Activated T-cell treated with anti-CD3 and anti-CD28 coated beads for 1 hour (primary cell): ENCODE measurements at regions not wholly inside any gene's neighbourhood (a gene's known extent, or its start where the extent isn't known, plus 50 kb on each side); places are given as distances from the start of the nearest gene placed in this dataset.
"Not testable (repeated sequence)": the region's sequence is repeated elsewhere in the genome, so short reads cannot be mapped to it uniquely, and the experiment has no call there.

ENCODE experiments used
- DNase-seq: peaks from one replicate; pipeline ENCODE4 v3.0.0-alpha.2; 2020; ENCODE audit warnings: low read depth

DNA sequence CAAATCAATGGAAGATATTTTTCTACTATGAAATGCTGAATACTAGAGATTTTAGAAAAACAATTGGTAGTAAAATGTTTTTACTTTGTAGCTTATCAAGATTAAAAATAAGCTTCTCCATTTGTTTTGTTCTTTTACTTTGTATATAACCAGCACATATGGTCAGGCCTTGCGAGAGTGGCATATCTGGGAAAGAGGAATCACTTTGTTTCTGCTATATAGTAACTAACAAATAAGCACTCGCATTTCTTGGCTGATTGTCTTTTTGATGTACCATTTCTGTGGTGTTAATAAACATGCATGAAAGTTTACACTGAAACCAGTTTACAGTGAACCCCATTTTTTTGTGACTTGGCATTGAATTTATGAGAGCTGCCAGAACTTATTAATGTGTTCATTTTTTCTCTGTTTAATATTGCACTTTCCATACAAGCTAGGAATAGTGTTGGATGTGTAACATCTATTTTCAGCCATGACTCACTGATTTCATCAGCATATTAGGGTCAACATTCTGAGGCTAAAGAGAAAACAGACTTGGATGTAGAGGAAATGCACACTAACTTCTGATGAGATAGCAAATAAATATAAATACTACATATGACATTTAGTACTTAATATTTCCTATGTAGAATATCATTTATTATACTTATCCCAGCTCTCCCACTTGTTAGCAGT is 635.5 kb downstream of the KCNH5 start:
- DNase-seq = no peak

DNA sequence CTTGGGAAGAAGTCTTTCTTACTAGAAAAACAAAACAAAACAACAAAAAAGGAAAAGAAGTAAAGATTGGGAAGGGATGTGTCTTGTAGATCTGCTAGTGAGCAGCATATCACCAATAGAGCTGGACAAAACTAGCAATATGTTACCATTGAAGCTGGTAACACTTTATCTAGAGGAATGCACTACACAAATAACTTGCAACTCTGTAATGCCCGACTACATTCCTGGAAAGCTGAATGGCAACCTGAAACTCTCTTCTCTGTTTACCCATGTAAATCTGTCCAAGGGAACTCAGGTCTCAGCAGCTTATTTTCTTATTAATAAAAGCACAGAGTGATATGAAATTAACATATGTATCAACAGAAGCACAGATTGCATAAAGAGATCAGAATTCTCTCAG is 624.4 kb downstream of the KCNH5 start:
- no peak for DNase-seq

DNA sequence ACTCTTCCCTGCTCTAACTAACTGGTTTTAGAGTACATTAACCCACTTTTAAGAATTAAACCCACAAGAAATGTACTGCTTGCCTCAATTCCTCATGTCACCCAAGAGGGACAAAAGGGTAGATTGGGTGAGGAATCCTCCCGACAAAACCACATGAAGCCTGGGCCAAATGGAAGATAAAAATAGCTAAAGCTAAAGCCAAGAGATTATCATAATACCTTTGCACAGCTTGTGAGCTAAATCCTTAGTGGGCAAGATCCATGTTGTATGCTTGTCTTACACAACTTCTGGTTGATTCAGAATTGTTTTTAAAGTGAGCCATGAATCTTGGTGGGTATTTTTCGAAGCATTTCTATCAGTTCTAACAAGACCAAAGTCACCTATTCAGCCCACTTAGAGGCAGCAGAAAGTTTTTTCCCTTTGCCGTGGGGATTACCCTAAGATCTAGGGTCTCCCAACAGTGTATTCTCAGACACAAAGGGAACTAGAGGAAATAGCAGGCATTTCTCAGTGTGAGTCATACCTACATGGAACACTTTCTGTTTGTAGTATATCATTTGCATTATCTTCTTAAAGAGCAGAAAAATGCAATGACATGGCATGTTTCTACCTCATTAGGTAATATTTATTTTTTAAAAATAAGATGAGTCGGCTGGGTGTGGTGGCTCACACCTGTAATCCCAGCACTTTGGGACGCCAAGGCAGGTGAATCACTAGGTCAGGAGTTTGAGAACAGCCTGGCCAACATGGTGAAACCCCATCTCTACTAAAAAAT is 616.6 kb downstream of the KCNH5 start:
- DNase-seq = no peak

DNA sequence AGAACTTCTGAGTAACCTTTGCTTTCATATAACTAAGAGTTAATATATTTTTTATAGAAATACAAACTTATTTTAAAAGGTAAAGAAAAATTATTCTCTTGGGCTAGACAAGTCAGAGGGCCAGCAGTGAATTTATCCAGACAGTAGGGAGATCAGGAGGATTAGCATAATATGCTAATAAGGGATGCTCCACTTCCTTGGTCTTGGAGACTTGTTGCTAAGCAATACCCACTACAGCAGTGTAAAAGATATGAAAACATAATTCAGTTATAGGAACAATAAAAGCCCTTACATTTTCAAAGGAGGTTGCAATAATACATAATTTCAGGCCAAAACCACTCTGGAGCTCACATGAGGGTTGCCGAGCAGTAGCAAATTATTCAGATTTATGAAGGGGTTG is 615.6 kb downstream of the KCNH5 start:
- no peak for DNase-seq

DNA sequence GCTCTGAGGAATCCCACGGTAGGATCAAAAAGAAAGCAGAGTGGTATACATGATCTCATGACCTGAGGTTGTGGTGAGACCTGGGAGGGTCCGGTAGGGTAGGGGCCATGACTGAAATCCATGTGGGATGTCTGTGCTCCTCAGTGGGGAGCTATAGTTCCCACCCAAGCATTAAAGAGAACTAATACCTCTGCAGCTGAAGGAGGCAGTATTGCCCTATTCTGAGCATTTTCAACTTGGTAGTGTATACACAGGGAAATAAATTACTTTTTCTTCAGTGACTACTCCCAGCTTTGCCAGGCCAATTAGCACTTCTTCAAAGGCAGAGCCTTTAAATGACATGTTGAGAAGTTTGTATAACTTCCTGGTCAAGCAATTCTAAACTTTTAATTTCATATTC is 613.8 kb downstream of the KCNH5 start:
- DNase-seq = no peak

DNA sequence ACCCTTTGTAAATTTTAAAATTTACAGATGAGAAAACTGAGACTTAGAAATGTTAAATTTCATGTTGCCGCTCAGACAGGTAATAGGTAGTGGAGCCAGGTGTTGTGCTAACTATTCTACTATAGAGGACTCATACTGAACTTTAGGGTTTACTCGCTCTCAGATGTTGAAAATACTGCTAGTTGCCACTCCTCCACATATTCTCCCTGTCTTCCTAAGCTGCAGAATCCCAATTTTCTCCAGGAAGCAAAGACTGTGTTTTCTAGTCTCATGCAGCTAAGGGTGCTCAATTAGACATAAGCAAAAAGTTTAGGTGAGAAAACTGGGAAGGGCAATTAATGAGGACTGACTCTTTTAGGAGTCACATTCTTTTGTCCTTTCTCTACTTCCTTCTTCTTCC is 612.3 kb downstream of the KCNH5 start:
- DNase-seq = no peak

DNA sequence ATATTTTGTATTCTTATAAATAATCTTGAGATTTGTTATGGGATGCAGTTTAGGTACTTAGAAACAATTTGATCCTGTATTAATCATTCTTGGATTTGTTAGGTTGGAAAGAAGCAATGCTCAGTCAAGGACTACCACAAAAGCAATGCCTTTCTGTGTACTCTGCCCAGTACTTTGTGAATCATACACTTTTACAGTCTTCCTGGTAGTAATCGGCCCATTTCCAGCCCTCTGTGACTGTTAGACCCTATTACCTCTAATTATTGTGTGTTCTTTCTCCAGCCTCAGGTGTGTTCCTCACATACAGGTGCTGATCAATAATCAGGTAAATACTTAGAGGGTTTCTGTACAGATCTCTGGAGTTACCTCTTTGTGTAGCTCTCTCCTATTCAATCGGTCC is 609.0 kb downstream of the KCNH5 start:
- no peak for DNase-seq

DNA sequence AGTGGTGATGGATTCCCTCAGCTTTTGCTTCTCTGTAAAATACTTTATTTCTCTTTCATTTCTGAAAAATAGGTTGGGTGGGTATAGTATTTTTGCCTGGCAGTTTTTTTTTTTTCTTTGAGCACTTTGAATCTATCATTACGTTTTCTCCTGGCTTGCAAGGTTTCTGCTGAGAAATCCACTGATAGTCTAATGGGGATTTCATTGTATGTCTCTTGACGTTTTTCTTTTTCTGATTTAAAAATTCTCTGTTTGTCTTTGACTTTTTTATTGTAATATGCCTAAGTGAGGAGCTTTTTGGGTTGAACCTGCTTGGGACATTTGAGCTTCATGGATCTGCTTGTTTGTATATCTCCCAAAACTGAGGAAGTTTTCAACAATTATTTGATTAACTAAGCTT is 606.0 kb downstream of the KCNH5 start:
- DNase-seq = no peak

DNA sequence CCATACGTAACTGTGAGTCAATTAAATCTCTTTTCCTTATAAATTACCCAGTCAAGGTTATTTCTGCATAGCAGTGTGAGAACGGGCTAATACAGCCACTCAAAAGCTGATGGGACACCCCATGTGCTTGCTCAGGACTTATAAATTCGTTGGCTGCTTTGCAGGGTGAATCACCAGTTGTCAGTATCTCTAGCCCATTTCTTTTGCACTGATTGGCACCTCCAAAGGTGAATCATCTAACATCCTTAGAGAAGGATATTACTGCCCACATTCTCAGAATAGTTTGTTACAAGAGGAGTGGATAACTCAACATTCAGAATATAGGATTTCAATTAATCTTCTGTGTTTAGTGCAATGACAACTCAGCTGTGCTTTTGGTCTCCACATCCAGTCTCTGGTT is 601.5 kb downstream of the KCNH5 start:
- DNase-seq = no peak

DNA sequence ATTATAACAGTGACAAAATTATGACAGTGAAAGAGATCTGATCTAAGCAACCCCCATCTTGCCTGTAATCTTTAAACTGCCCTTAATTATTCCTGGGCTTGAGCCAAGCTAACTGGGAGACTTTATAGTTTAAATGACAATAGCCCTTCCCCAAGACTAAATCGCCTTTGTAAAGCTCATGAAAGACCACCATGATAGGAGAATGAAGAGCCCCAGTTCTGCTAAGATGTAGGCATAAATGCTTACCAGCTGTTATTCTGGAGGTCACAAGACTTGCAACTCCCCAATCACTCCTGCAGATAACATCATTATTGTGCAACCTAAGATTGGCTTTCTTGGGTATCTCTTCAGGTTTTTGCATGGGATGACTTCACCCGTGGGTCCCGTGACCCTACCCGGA is 599.7 kb downstream of the KCNH5 start:
- no peak for DNase-seq

DNA sequence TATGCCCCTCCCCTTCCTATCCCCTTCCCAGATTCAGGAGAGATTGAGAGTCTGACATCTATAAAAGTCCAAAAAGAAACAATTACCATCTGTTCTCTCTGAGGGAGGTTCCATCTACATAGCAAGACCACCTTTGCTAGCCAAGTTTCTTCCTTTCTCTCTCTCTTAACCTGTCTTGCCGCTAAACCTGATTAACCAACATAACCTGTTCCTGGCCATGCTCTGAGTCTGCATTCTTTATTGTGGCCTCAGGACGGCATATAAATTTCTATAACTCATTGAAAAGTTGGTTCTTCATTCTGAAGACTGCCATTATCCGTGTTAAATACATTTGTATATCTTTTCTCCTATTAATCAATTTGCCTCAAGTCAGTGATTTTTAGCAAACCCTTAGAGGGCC is 594.0 kb downstream of the KCNH5 start:
- DNase-seq = no peak

DNA sequence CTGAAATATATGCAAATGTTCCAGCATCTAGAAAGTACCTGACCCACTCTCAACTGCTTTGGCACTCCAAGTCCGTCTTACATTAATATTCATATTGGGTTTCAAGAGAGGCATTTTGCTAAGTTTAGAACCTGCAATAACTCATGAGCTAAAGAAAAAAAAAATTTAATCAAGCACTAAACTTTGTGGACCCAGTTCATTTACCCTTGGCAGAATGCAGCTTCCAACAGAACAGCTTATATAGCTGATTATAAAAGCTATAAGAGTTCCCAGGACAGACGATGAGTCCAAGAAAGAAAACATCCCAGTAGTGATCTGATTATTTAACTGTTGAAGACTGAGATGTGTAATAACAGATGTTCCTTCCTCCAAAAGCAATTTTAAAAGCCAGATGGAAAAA is 592.0 kb downstream of the KCNH5 start:
- DNase-seq = no peak

DNA sequence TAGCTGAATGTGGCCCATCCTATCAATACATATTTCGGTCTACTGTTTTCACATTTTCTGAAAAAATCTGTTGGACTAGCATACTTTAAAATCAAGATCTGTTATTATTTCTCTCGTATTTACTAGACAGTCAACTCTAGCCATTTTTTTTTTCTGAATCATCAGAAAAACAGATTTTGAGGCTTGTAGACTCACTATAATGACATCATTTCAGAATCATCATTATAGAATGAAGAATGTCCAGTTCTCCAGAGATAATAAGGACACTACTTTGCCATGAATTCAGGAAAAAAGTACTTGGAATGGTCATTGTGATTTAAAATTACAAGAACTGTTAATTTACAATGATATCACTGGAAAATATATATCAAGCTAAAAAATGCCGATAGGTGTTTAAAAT is 589.8 kb downstream of the KCNH5 start:
- DNase-seq = no peak

DNA sequence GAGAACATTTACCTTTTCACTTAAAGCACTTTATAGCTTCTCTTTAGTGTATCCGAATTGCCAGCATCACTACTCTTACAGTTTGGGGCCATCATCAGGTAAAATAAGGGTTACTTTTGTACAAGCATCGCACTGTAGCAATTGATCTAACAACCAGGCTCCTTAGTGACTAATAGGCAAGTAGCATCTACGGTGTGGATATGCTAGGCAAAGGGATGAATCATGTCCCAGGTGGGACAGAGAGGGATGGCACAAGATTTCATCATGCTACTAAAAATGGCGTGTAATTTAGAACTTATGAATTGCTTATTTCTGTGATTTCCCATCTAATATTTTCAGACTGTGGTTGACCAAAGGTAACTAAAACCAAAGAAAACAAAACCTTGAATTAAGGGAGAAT is 582.3 kb downstream of the KCNH5 start:
- DNase-seq = no peak

DNA sequence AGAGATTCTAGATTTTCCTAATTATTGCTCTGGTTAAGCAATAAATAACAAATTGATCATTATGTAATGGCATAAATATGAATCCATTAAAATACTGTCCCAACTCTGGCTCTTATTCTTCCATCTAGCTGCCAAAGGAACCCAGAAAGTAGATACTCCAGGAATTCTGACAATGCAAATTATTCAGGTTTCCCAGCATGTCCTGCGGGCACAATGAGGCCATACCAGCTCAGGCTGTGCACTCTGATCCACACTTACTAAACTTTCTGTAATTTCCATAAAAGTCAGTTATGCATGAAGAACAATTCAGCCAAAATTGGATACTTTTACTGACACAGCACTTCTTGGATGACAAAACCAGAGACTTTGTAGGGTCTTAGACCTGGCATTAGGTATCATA is 576.3 kb downstream of the KCNH5 start:
- no peak for DNase-seq

DNA sequence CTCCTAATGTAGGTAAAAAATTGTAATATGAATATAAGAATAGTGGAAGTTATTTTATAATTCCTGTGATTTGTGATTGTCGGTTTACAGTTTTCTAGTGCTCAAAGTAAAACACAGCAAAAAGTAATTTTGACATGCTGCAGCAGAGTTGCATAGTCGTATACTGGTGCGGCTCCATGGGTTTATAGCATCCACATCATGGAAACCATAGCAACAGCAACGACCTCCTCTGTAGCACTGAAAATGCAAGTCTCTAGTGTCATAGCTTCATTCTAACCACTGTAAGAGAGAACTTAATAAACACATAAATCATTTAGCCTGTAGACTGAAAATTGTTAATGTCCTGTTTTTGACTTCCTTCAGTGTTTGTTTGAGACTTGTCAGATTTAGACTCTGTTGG is 574.3 kb downstream of the KCNH5 start:
- no peak for DNase-seq

DNA sequence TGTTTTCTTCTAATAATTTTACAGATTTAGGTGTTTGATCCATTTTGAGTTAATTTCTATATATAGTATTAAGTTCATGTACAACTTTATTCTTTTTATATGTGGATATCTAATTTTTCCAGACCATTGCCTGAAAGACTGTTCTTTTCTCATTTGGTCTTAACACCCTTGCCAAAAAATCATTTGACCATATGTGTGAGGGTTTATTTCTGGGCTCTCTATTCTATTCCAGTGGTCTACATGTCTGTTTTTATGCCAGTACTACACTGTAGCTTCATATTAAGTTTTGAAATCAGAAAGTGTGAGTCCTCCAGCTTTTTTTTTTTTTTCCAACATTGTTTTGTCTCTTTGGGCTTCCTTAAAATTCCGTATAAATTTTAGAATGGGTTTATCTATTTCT is 554.1 kb downstream of the KCNH5 start:
- DNase-seq = no peak

DNA sequence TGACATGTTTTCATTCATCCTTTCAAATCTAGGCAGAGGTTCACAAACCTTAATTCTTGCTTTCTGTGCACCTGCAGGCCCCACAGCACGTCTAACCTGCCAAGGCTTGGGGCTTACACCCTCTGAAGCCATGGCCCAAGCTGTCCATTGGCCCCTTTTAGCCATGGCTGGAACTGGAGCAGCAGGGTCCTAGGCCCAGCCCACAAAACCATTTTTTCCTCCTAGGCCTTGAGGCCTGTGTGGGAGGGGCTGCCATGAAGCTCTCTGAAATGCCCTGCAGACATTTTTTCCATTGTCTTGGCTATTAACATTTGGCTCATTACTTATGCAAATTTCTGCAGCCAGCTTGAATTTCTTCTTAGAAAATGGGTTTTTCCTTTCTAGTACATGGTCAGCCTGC is 547.5 kb downstream of the KCNH5 start:
- no peak for DNase-seq

DNA sequence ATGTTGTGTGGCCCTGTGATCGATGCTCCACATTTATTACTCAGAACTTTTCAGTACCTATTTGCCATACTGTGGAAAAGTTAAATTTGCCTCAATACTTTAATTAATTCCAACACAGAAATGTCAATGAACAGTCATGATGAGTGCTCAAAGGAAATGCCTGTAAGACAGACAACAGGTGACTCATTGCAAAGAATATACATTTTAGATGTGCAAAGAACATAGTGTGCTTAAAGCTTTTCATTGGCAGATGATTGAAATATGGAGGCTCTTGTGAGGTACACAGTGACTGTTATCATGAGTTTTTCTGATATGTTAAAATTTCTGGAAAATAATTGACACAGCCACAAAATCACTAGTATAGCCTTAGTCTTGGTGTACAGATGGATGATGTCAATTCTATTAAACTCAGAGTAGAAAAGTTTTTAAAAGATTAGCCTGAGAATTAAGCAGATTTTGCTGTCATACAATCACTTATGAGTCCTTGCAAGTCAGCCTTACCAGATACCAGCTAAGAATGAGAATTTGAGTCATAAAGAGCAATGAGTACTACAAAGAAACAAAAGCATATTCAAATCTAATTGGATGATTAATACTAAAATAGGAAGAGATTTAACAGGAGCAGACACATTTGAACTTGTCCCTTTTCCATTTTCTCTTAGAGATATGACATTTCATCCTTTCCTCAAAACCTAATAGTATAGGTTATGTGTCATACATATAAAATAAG is 544.1 kb downstream of the KCNH5 start:
- DNase-seq = no peak

DNA sequence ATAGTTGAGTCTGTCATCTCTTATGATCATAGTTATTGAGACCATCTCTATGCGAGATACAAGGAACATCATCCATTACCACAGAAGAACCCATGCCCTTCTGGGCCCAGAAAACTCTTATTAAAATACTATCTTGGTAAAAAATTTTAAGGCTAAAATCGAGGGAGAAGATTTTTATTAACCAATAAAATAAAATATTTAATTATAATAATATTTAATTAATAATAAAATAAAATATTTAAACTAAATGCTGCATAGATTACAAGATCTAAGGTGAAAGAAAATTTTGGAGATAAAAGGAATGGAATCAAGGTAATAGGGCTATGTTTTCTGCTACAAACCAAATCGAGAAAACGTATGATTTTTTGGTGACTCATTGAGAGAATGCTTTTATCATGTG is 540.2 kb downstream of the KCNH5 start:
- DNase-seq = no peak

DNA sequence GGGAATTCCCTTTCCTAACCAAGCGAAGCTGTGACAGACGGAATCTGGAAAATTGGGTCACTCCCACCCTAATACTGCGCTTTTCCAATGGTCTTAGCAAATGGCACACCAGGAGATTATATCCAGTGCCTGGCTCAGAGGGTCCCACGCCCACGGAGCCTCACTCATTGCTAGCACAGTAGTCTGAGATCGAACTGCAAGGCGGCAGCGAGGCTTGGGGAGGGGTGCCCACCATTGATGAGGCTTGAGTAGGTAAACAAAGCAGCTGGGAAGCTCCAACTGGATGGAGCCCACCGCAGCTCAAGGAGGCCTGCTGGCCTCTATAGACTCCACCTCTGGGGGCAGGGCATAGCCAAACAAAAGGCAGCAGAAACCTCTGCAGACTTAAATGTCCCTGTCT is 523.9 kb downstream of the KCNH5 start:
- DNase-seq = not testable (repeated sequence)

DNA sequence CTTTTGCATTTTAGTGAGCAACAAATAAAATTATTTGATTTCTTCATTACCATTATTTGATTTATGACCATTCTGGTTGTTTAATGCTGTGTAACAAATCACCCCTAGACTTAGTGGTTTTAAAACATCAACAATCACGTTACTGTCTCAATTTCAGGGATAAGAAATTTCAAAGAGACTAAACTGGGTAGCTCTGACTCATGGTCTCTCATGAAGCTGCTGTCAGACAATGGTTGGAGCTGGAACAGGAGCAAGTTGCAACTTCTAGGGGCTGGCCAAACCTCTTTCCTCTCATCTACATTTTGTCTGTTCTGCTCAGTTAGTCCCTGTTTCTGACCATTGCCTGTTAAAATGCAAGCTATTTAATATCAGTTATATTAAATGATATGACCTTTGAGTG is 517.0 kb downstream of the KCNH5 start:
- no peak for DNase-seq

DNA sequence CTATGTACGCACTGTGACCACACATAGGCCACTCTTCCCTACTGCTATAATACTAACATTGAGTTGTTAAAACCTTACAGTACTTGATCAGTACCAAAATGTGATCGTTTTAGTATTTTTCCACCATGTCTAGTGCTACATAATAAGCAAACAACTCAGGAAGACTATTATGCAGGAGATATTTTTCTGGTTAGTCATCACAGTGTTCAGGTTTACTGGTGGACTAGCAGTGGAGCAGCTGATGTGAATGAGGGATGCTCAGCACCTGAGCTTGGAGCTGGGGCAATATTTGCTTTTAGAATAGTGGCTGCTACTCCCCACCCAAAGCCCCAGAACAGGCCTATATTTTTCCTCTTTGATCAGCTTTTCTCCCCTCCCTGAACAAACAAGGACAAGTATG is 513.1 kb downstream of the KCNH5 start:
- DNase-seq = no peak
